ENCODE measurements at regions not wholly inside any gene's neighbourhood (a gene's known extent, or its start where the extent isn't known, plus 50 kb on each side); places are given as distances from the start of the nearest gene placed in this dataset.
"Not testable (repeated sequence)": the region's sequence is repeated elsewhere in the genome, so short reads cannot be mapped to it uniquely, and the experiment has no call there.

GRCh38 chr14:87049950-87050349 is 943.0 kb downstream of the GALC start:
- ChIA-PET CTCF (interaction anchor here (0.7 to 1.2 kb wide), 2 partner anchors 9 to 542 kb away, joined by 4 read pairs; no protein-coding TSS in a partner anchor), POLR2A (no interaction called here)
- no peaks in the 10 kb centered on the region for H3K36me3 Mint-ChIP-seq (ENCODE audit: low read depth)
- intact Hi-C loops (cut with DNase I, micrococcal nuclease): no loop called here
- no peaks in the 10 kb centered on the region for H3K9me3 Mint-ChIP-seq (ENCODE audit: low read depth)
- DNase-seq (peak; percentile 24), ATAC-seq (no peak)
- H3K27me3 Mint-ChIP-seq: no peaks in the 10 kb centered on the region
- no peak overlapping the region for H3K27ac Mint-ChIP-seq
- no peak overlapping the region for H3K4me3 Mint-ChIP-seq
- no peaks in the 10 kb centered on the region for H3K4me1 Mint-ChIP-seq

- intact Hi-C loops (cut with DNase I, micrococcal nuclease): no loop called here
- ChIA-PET POLR2A (no interaction called here), CTCF (no interaction called here)
- H3K4me3 Mint-ChIP-seq: no peak overlapping the region
- no peaks in the 10 kb centered on the region for H3K9me3 Mint-ChIP-seq (ENCODE audit: low read depth)
- no peaks in the 10 kb centered on the region for H3K4me1 Mint-ChIP-seq
- no peak for ATAC-seq
- no peak for DNase-seq
- H3K36me3 Mint-ChIP-seq (ENCODE audit: low read depth): no peaks in the 10 kb centered on the region
- no peaks in the 10 kb centered on the region for H3K27me3 Mint-ChIP-seq
- no peak overlapping the region for H3K27ac Mint-ChIP-seq
These were observed 946.0 kb downstream of the GALC start for GRCh38 chr14:87046960-87047359.

- CTCF ChIA-PET: no interaction called here
- POLR2A ChIA-PET: no interaction called here
- no peaks in the 10 kb centered on the region for H3K4me1 Mint-ChIP-seq
- H3K27me3 Mint-ChIP-seq: no peaks in the 10 kb centered on the region
- intact Hi-C loops (cut with DNase I, micrococcal nuclease): no loop called here
- no peaks in the 10 kb centered on the region for H3K9me3 Mint-ChIP-seq (ENCODE audit: low read depth)
- no peak overlapping the region for H3K4me3 Mint-ChIP-seq
- no peaks in the 10 kb centered on the region for H3K36me3 Mint-ChIP-seq (ENCODE audit: low read depth)
- H3K27ac Mint-ChIP-seq: no peak overlapping the region
- DNase-seq (no peak), ATAC-seq (no peak)
These were observed 947.0 kb downstream of the GALC start for GRCh38 chr14:87045956-87046355.

DNA sequence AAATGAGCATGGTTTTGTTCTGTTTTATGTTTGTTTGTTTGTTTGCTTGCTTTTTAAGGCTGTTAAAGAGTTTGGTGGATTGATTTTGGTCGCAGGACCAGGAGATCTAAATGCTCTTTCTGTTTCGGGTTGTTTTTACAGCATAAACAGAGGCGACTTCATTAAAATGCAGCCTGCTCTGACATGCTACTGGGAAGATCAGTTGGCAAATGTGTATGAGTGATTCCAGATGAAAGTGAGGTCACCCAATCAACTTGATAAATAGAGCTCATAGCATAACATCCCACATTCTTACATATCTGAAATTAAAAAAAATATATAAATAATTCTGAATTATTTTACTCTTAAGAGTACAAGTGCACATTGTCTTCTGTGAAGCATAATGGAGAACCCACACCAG is 947.7 kb downstream of the GALC start:
- CTCF ChIA-PET: no interaction called here
- no peaks in the 10 kb centered on the region for H3K27me3 Mint-ChIP-seq
- POLR2A ChIA-PET: no interaction called here
- H3K4me1 Mint-ChIP-seq: no peaks in the 10 kb centered on the region
- no peaks in the 10 kb centered on the region for H3K36me3 Mint-ChIP-seq (ENCODE audit: low read depth)
- H3K4me3 Mint-ChIP-seq: no peak overlapping the region
- no peaks in the 10 kb centered on the region for H3K9me3 Mint-ChIP-seq (ENCODE audit: low read depth)
- no peak overlapping the region for H3K27ac Mint-ChIP-seq
- no peak for ATAC-seq
- DNase-seq: no peak
- intact Hi-C loops (cut with DNase I, micrococcal nuclease): no loop called here

- no peaks in the 10 kb centered on the region for H3K4me1 Mint-ChIP-seq
- CTCF ChIA-PET: no interaction called here
These were observed 948.2 kb downstream of the GALC start for GRCh38 chr14:87044807-87045206.

GRCh38 chr14:87043667-87044200 is 949.2 kb downstream of the GALC start:
- CTCF ChIA-PET: no interaction called here
- Mint-ChIP-seq H3K4me3 (no peak overlapping the region), H3K9me3 (ENCODE audit: low read depth) (no peaks in the 10 kb centered on the region), H3K27me3 (no peaks in the 10 kb centered on the region), H3K27ac (no peak overlapping the region), H3K36me3 (ENCODE audit: low read depth) (no peaks in the 10 kb centered on the region), H3K4me1 (no peaks in the 10 kb centered on the region)
- ATAC-seq: no peak
- POLR2A ChIA-PET: no interaction called here
- intact Hi-C loops (cut with DNase I, micrococcal nuclease): no loop called here
- DNase-seq: no peak

More at GRCh38 chr14:87044807-87045206, 948.2 kb downstream of the GALC start:
- POLR2A ChIA-PET: no interaction called here
- Mint-ChIP-seq H3K9me3 (ENCODE audit: low read depth) (no peaks in the 10 kb centered on the region), H3K36me3 (ENCODE audit: low read depth) (no peaks in the 10 kb centered on the region), H3K27me3 (no peaks in the 10 kb centered on the region), H3K27ac (no peak overlapping the region), H3K4me3 (no peak overlapping the region)
- ATAC-seq (no peak), DNase-seq (no peak)
- intact Hi-C loops (cut with DNase I, micrococcal nuclease): no loop called here

DNA sequence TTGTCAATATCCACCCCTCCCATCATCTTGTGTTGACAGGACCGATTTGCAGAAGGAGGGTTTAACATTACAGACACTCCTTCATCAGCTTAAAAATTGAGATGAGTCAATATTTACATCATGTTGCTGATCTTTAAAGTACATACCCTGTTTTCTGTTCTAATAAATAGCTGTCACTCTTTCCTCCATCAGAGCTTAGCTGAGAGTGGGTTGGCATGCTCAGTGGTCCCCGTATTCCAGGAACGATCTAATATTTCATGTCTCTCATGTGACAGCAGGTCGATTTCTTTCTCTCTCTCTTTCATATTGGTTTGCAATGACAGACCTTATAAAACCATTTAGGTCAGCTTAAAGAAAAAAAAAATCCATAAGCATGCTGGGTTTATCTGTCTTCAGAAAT is 950.6 kb downstream of the GALC start:
- intact Hi-C loops (cut with DNase I, micrococcal nuclease): no loop called here
- CTCF ChIA-PET: interaction anchor here (1.3 kb wide), 1 partner anchor 39 kb away, joined by 3 read pairs; no protein-coding TSS in a partner anchor
- H3K27ac Mint-ChIP-seq: no peak overlapping the region

GRCh38 chr14:87041290-87042020 is 951.5 kb downstream of the GALC start:
- Mint-ChIP-seq H3K36me3 (ENCODE audit: low read depth) (no peaks in the 10 kb centered on the region), H3K27ac (no peak overlapping the region), H3K9me3 (ENCODE audit: low read depth) (peaks cover 3% of the 10 kb centered on the region), H3K27me3 (no peaks in the 10 kb centered on the region), H3K4me1 (no peaks in the 10 kb centered on the region), H3K4me3 (no peak overlapping the region)
- no peak for DNase-seq
- POLR2A ChIA-PET: no interaction called here
- intact Hi-C loops (cut with DNase I, micrococcal nuclease): no loop called here
- CTCF ChIA-PET: interaction anchor here (1.1 to 1.3 kb wide), 2 partner anchors 9 to 40 kb away, joined by 3 to 4 read pairs; no protein-coding TSS in a partner anchor
- no peak for ATAC-seq

More for the DNA sequence above, 950.6 kb downstream of the GALC start:
- ATAC-seq (no peak), DNase-seq (no peak)
- no peaks in the 10 kb centered on the region for H3K36me3 Mint-ChIP-seq (ENCODE audit: low read depth)
- no peak overlapping the region for H3K4me3 Mint-ChIP-seq
- POLR2A ChIA-PET: no interaction called here
- no peaks in the 10 kb centered on the region for H3K4me1 Mint-ChIP-seq
- no peaks in the 10 kb centered on the region for H3K27me3 Mint-ChIP-seq
- H3K9me3 Mint-ChIP-seq (ENCODE audit: low read depth): peaks cover 3% of the 10 kb centered on the region

DNA sequence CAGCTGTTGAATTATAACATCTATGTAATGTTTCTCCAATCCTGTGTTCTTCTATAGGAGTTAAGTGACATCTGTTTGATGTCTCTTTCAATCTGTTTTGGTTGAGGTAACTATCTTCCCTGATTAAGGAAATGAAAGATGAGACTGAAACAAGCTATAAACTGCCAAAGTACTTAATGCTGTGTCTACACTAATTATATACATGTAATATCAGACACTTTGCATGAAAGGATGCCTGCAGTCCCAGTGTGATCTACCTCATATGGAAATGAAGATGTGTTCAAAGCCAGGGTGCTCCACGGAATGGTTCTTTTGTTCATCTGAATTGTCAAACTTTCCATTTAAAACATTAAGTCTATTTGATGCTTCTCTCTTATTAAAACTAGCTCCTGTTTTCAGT is 958.3 kb downstream of the GALC start:
- Mint-ChIP-seq H3K9me3 (ENCODE audit: low read depth) (peaks cover 3% of the 10 kb centered on the region), H3K4me3 (no peak overlapping the region), H3K36me3 (ENCODE audit: low read depth) (no peaks in the 10 kb centered on the region), H3K4me1 (no peaks in the 10 kb centered on the region), H3K27me3 (no peaks in the 10 kb centered on the region), H3K27ac (no peak overlapping the region)
- ChIA-PET POLR2A (no interaction called here), CTCF (no interaction called here)
- DNase-seq: no peak
- intact Hi-C loops (cut with DNase I, micrococcal nuclease): no loop called here
- no peak for ATAC-seq

- H3K27me3 Mint-ChIP-seq: no peaks in the 10 kb centered on the region
- H3K27ac Mint-ChIP-seq: no peak overlapping the region
- ChIA-PET CTCF (no interaction called here), POLR2A (no interaction called here)
- intact Hi-C loops (cut with DNase I, micrococcal nuclease): no loop called here
- ATAC-seq: no peak
- no peaks in the 10 kb centered on the region for H3K36me3 Mint-ChIP-seq (ENCODE audit: low read depth)
- no peaks in the 10 kb centered on the region for H3K4me1 Mint-ChIP-seq
- DNase-seq: no peak
- no peak overlapping the region for H3K4me3 Mint-ChIP-seq
- H3K9me3 Mint-ChIP-seq (ENCODE audit: low read depth): no peaks in the 10 kb centered on the region
These were observed 962.8 kb downstream of the GALC start for GRCh38 chr14:87030197-87030596.

DNA sequence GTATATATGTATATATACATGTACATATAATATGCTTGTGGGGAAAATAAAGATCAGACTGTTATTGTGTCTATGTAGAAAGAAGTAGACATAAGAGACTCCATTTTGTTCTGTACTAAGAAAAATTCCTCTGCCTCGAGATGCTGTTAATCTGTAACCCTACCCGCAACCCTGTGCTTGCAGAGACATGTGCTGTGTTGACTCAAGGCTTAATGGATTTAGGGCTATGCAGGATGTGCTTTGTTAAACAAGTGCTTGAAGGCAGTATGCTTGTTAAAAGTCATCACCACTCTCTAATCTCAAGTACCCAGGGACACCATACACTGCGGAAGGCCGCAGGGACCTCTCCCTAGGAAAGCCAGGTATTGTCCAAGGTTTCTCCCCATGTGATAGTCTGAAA is 972.9 kb downstream of the GALC start:
- H3K36me3 Mint-ChIP-seq (ENCODE audit: low read depth); H3K9me3 Mint-ChIP-seq (ENCODE audit: low read depth); H3K4me3 Mint-ChIP-seq; POLR2A ChIA-PET; DNase-seq; intact Hi-C loops (cut with DNase I, micrococcal nuclease); CTCF ChIA-PET; H3K4me1 Mint-ChIP-seq; H3K27me3 Mint-ChIP-seq; ATAC-seq; H3K27ac Mint-ChIP-seq: not testable (repeated sequence)

- Mint-ChIP-seq H3K27ac (no peak overlapping the region), H3K9me3 (ENCODE audit: low read depth) (peaks cover 5% of the 10 kb centered on the region), H3K27me3 (no peaks in the 10 kb centered on the region), H3K4me1 (no peaks in the 10 kb centered on the region), H3K36me3 (ENCODE audit: low read depth) (no peaks in the 10 kb centered on the region), H3K4me3 (no peak overlapping the region)
- ChIA-PET POLR2A (no interaction called here), CTCF (interaction anchor here (1.1 kb wide), 1 partner anchor 9 kb away, joined by 3 read pairs; no protein-coding TSS in a partner anchor)
- DNase-seq (no peak), ATAC-seq (no peak)
- intact Hi-C loops (cut with DNase I, micrococcal nuclease): no loop called here
These were observed 974.7 kb downstream of the GALC start for GRCh38 chr14:87018294-87018693.
